ENCODE measurements at regions not wholly inside any gene's neighbourhood (a gene's known extent, or its start where the extent isn't known, plus 50 kb on each side); places are given as distances from the start of the nearest gene placed in this dataset.
A peak's percentile ranks its signal among the peaks of the same experiment; 100 is the strongest.
"Not testable (repeated sequence)": the region's sequence is repeated elsewhere in the genome, so short reads cannot be mapped to it uniquely, and the experiment has no call there.

GRCh38 chr11:37843603-37844002, 1245.6 kb upstream of the RAG2 start:
- DNase-seq, result no peak

DNA sequence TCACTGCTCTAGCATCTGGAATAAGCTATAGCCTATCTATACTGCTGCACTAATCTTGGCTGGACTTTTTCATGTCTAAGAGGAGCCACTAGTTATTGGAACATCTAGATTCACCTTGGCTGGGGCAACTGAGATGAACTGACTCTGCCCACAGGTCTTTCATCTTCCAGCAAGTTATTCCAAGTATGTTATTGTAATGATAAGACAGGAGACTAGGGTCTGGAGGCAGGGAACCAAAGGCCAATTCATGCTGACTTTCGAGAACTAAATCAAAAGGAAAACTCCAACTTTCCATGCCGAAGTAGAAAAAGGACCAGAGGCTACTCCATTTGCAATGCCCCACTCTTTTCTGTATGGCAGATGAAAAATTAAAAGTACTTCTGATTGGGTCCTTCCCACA, 1243.0 kb upstream of the RAG2 start:
- no peak for DNase-seq

GRCh38 chr11:37840345-37840744, 1242.3 kb upstream of the RAG2 start:
- not testable (repeated sequence) for DNase-seq

DNA sequence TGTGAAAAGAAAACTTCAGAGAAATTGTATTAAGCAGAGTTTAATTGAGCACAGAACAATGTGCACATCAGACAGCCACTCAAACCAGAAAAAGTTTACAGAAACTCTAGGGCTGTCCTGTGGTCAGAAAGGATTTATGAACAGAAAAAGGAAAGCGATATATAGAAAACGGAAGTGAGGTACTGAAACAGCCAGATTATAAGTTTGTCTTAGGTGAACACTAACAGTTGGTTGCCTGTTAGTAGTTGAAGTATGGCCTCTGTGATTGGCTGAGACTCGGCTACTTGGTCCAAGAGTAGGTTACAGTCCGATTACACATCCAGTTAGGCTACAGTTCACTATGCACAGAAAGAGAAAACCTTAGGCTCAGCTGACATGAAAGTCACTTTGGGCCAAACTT, 1232.5 kb upstream of the RAG2 start:
- no peak for DNase-seq

GRCh38 chr11:37817727-37818270, 1219.8 kb upstream of the RAG2 start:
- DNase-seq, result no peak

GRCh38 chr11:37812281-37812880, 1214.3 kb upstream of the RAG2 start:
- no peak for DNase-seq

DNA sequence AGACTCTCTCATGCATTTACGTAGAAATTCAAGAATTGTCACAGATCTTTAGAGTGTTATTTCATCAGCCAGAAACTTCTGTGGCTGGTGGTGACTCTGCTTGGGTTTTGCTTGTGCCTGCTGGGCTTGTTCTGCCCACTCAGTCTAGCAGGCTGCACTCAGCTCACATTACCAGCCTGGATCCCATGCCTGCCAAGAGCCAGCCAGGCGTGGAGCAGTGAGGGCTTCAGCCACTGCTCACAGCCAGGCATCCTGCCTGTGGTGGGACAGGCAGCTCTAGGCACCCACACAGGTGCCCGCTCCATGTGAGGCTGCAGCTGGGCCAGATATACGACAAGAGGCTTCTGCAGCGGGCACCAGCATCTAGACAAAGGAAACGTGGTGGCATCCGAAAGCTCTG, 1213.3 kb upstream of the RAG2 start:
- DNase-seq, result no peak

- DNase-seq, result peak in 1 of 2 experiments; percentile 22
These were observed 1206.6 kb upstream of the RAG2 start for GRCh38 chr11:37804666-37805065.

DNA sequence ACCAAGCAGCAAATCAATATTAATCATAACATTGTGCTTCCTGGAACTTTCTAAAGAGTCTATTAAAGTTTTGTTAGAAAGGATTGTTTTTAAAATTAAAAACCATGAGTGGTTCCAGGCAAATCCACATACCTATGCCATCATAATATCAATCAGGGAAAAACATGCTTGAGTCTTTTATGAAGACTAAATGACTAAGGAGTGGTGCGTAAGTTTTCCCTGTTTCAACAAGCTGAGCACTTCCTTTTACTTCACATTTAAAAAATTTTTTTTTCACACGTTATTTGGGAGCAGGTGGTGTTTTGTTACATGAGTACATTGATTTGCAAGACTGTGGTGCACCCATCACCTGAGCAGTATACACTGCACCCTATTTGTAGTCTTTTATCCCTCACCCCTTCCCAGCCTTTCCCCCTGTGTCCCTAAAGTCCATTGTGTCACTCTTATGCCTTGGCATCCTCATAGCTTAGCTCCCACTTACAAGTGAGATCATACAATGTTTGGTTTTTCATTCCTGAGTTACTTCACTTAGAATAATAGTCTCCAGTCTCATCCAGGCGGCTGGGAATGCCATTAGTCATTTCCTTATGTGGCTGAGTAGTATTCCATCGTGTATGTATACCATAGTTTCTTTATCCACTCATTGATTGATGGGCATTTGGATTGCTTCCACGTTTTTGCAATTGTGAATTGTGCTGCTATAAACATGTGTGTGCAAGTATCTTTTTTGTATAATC, 1190.3 kb upstream of the RAG2 start:
- no peak for DNase-seq

DNA sequence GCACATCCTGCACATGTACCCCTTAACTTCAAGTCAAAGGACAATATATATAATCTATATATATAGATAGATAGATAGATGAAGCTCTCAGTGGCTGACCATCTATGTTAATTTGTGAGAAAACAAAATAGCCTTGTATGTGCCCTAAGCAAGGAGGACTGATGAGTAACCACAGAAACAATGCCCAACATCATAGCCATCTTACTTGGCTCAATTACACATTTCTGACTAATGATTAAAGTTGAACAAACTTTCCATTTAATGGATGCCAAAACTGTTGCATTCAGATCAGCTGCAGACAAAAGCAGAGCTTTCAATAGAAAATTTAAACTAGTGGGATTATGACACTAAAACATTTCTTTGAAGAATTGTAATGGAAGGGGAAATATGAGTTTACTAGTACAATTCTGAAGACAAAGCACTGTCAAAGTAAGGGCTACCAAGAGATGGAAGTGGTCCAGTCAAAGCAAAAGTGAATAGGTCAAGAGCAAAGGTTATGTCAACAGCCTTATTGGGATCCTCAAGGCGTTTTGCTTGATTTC, 1188.2 kb upstream of the RAG2 start:
- no peak for DNase-seq

DNA sequence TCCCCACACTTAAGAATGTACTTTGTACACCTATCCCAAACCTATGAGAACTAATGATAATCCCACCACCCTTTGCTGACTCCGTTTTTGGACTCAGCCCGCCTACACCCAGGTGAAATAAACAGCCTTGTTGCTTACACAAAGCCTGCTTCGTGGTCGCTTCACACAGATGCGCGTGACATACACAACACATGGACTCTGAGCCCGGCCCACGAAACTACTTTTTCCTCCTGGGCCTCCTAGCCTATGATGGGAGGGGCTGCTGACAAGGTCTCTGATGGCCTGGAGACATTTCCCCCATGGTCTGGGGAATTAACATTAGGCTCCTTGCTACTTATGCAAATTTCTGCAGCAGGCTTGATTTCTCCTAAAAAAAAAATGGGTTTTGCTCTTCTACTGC, 1176.4 kb upstream of the RAG2 start:
- DNase-seq, result no peak

GRCh38 chr11:37770145-37770544, 1172.1 kb upstream of the RAG2 start:
- no peak for DNase-seq

DNA sequence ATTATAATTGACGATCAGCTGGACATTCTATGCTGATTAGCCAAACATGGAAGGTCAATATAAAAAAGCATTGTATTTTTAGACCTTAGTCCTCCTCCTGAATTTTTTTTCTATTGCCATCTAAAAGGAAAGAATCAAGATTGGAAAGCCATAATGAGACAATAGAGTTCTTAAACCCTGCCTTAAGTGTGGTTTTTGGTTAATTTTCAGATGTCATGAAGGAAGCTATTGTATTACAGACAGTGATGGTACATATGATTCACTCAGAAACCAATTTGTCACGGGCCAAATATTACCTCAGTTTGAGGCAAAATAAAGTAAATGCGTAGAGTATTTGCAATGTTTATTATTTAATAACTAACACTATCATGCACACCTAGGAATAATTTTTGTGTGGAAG, 1164.0 kb upstream of the RAG2 start:
- DNase-seq, result no peak

GRCh38 chr11:37755521-37755920, 1157.5 kb upstream of the RAG2 start:
- DNase-seq, result no peak

DNA sequence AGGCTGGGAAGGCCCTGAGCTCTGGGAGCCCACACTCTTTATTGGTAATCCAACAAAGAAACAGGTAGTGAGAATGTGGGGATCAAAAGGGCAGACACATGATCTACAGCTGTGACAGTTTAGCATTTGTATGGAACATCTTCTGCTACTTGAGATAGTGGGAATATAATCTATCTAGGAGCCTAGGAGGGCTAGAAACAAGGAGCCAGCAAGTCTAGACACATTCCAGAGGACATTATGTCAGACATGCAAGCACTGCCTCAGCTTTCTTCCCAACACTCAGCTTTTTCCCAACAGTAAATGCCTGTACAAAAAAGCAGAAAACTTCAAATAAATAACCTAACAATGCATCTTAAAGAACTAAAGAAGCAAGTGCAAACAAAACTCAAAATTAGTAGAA, 1150.6 kb upstream of the RAG2 start:
- no peak for DNase-seq

DNA sequence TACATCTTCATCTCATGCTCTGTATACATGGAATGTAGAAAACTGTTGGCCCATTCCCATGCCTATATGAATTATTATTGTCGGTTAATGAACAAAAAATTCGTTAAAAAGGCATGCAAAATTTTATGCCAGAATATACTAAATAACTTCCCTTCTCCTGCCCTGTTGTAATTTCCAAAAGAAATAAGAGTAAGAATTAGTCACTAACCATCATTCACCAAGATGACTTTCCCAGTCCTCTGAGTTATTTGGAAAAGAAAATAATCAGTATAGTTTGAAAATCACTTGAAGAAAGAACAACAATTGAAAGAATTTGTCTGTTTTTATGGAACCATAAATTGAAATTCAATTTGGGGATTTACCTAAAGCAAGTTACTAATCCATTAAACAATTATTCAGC, 1149.1 kb upstream of the RAG2 start:
- no peak for DNase-seq

DNA sequence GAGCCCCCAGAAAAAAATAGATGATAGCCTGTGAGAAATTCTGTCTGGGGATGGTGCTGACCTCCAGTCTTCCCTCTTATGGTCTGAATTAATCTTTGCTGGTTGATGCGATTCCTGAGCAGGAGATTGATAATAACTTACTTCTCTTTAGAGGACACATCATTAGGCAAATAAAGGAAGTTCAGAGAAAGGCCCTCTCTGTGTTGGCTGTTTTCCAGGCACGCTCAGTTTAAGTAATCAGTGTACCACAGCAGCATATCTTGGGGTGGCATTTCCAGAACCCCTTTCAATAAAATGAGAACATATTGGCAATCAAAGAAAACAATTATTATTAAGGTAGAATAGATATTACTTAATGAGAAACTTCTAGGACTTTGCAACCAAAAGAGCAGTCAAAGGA, 1129.3 kb upstream of the RAG2 start:
- no peak for DNase-seq

DNA sequence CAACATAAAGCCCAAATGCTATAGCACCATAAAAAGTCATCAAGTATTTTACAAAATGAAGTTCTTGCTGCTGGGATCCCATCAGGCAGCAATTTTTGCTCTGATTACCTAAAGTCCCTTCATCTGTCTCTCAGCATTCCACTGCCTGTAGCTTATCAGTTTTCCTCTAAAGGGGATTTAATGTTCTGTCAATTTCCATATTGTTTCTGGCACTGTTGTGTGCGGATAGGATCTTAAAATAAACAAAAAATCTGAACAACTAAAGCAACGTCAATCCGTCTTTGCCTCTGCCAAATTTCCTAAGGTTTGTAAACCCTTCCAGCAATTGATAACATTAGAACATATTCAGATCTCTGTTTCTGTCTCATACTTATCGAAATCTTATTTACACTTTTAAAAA, 1126.3 kb upstream of the RAG2 start:
- no peak for DNase-seq

- DNase-seq, result no peak
These were observed 1123.4 kb upstream of the RAG2 start for GRCh38 chr11:37721485-37721884.

- DNase-seq, result no peak
These were observed 1120.5 kb upstream of the RAG2 start for GRCh38 chr11:37718431-37718999.

GRCh38 chr11:37712251-37712650, 1114.2 kb upstream of the RAG2 start:
- no peak for DNase-seq

GRCh38 chr11:37710031-37710430, 1112.0 kb upstream of the RAG2 start:
- DNase-seq, result no peak

DNA sequence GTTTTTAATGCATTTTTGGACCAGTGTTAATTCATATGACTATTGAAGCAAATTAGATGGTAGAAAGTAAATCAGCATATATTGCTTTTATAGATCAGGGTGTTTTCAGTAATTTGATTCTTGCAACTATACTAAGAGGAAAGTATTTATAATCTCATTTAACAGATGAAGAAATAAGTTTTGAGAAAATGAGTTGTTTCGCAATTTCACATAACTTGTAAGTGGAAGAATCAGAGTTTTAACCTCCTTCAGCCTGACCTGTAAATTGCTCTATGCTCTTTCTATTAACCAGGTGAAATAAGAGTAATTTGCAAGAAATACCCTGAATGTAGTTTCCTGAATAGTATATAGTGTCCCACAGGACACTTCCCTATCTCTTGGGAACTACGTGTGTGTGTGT, 1106.8 kb upstream of the RAG2 start:
- DNase-seq, result no peak

DNA sequence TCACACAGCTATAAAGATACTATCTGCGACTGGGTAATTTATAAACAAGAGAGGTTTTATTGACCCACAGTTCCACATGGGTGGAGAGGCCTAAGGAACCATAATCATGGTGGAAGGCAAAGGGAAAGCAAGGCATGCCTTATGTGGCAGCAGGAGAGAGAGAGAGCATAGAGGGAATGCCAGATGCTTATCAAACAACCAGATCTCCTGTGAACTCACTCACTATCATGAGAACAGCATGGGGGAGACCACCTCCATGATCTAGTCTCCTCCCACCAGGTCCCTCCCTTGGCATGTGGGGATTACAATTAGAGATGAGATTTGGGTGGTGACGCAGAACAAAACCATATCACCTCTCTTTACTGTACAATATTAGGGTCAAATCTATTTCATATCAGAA, 1101.6 kb upstream of the RAG2 start:
- no peak for DNase-seq

All from NCI-H1930 (cell line).